Activated naive CD8-positive, alpha-beta T cell treated with anti-CD3 and anti-CD28 coated beads, Interleukin-2, amount 10 ng/mL, durations not matched to agents 7 days and 5 days (primary cell): ENCODE measurements at regions not wholly inside any gene's neighbourhood (a gene's known extent, or its start where the extent isn't known, plus 50 kb on each side); places are given as distances from the start of the nearest gene placed in this dataset.

Experiments
- ATAC-seq: fragments of 150-1000 bp; cut with Tn5 transposase; one replicate; pipeline ENCODE4 v1.10.0; 2021; ENCODE audit warnings: low read depth, moderate library complexity
- POLR2A ChIA-PET: fragments of 350-600 bp; sonication (Branson Sonifier 250); formaldehyde crosslinking; loops from one replicate; lab custom pipeline; 2021; ENCODE audit warnings: antibody characterized with exemption; lab: Charles Lee
- DNase-seq: peaks from one replicate; pipeline ENCODE4 v3.0.0; 2021
- H3K27ac Mint-ChIP-seq: one replicate; pipeline ENCODE4 v1.8.0; 2022; ENCODE audit warnings: mild to moderate bottlenecking, mixed read lengths
- H3K27me3 Mint-ChIP-seq: one replicate; pipeline ENCODE4 v1.8.0; 2022; ENCODE audit warnings: mild to moderate bottlenecking, moderate library complexity, mixed read lengths
- H3K36me3 Mint-ChIP-seq: one replicate; pipeline ENCODE4 v1.8.0; 2021; ENCODE audit warnings: mild to moderate bottlenecking, mixed read lengths
- H3K4me1 Mint-ChIP-seq: one replicate; pipeline ENCODE4 v1.8.0; 2021; ENCODE audit warnings: mixed read lengths
- H3K4me3 Mint-ChIP-seq: one replicate; pipeline ENCODE4 v1.8.0; 2022; ENCODE audit warnings: mild to moderate bottlenecking, moderate library complexity, mixed read lengths
- H3K9me3 Mint-ChIP-seq: one replicate; pipeline ENCODE4 v1.8.0; 2021; ENCODE audit warnings: mixed read lengths

DNA sequence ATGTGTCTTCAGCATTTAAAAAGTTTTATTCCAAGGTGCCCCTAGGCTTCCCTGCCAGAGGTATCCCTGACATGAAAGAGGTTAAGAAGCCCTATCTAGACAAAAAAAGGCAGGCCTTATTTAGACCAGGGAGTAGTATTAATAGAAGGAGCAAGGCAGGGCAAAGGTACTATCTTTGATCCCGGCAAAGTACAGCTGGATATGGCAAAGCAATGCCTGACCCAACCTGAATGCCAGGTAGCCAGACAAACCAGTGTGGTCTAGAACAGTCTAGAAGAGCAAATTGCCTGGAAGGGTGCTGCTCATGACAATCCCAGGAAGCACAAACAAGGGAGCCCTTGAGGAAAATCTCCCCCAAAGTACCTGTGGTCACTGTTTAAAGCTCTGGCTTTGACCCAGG, 62.6 kb upstream of the SYT13 start:
- Mint-ChIP-seq H3K9me3 (peaks cover 3% of the 10 kb centered on the region), H3K4me1 (no peaks in the 10 kb centered on the region), H3K27me3 (peaks cover 10% of the 10 kb centered on the region), H3K4me3 (no peak overlapping the region), H3K36me3 (no peaks in the 10 kb centered on the region), H3K27ac (no peak overlapping the region)
- no peak for ATAC-seq
- POLR2A ChIA-PET = no interaction called here
- DNase-seq = no peak

DNA sequence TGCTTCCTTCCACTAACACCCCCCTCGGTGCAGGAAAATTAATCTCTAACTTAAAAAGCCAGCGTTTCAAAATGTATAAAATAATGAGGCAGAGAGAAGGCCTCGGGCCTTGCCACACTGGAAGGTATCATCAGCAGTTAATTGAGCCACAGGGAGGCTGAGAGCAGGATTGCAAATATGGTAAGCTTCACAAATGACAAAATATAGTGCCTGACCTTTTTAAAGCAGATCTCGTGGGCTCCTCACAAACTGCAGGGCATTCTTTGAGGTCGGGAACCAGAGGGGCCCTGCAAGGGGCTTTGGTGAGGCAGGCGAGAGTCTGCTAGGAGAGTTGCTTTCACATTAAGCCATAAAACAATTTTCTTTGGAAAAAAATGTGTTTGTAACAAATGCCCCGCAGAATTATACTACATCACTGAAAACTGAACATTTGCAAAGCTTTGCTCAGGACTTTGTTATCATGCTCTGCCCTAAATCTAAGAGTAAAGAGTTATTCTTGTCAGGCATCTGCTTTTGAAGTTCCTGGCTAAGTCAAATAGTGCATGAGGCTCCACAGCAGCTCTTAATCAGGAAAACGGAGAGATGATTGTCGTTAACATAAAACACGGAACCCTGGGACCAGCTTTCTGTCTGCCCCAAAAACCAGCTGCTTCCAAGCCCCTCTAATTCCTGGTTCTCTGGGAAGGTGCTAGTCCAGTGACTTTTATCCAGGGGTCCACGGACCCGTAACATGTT, 61.4 kb upstream of the SYT13 start:
- Mint-ChIP-seq H3K4me1 (no peaks in the 10 kb centered on the region), H3K4me3 (no peak overlapping the region), H3K36me3 (no peaks in the 10 kb centered on the region), H3K27ac (no peak overlapping the region), H3K27me3 (peaks cover 13% of the 10 kb centered on the region), H3K9me3 (no peaks in the 10 kb centered on the region)
- POLR2A ChIA-PET = no interaction called here
- ATAC-seq = no peak
- DNase-seq = no peak

DNA sequence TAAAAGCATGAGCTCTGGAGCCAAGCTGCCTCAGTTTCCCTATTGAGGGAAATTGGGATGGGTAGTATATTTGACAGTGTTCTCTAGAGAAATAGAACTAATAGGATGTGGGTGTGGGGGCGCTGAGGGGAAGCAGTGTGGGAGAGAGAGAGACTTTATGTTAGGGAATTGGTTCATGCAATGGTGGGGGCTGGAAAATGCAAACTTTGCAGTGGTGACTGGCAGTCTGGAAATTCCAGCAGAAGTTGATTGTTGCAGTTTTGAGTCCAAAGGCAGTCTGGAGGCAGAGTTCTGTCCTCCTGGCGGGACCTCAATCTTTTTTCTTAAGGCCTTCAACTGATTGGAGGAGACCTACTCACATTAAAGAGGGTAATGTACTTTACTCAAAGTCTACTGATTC, 59.4 kb upstream of the SYT13 start:
- POLR2A ChIA-PET = no interaction called here
- DNase-seq (no peak), ATAC-seq (no peak)
- H3K9me3 Mint-ChIP-seq = no peaks in the 10 kb centered on the region
- no peak overlapping the region for H3K4me3 Mint-ChIP-seq
- H3K4me1 Mint-ChIP-seq = no peaks in the 10 kb centered on the region
- H3K27me3 Mint-ChIP-seq = peaks cover 12% of the 10 kb centered on the region
- H3K27ac Mint-ChIP-seq = no peak overlapping the region
- no peaks in the 10 kb centered on the region for H3K36me3 Mint-ChIP-seq

DNA sequence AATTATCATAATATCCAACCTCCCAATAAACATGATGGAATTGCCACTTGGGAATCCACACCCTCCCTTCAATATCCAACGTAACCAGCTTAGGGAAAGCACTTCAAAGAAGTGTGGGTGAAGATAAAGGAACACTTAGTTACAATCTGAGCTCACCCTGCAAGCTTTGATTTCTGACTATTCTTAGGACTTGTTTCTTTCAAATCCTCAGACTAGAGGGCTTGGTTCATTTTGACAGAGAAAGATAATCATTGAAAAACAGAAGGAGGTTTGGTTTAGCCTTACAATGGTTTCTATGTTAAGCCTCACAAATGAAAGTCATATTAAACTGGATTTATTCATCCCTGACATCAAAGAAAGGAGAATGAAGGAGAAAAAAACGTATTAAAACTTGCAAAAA, 57.9 kb upstream of the SYT13 start:
- Mint-ChIP-seq H3K4me3 (no peak overlapping the region), H3K4me1 (peaks cover 7% of the 10 kb centered on the region), H3K27me3 (peaks cover 12% of the 10 kb centered on the region), H3K9me3 (no peaks in the 10 kb centered on the region), H3K36me3 (no peaks in the 10 kb centered on the region), H3K27ac (no peak overlapping the region)
- DNase-seq (no peak), ATAC-seq (no peak)
- POLR2A ChIA-PET = no interaction called here

DNA sequence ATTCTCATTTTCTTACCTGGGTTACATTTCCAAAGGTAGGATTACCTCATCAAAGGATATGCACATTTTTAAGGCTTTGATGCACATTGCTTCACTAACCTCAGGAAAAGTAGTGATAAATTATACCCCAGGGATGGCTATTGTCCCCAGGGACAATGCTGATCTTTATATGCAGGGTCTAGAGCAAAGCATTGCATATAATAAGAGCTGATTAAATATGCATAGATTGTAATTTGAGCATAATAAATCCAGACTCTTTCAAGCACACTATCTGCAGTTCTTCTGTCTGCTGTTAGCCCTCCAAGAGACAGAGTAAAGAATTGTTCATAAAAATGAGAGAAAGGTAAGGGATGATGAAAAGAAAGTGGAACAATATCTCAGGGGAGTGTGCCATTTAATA, 57.3 kb upstream of the SYT13 start:
- no peak for ATAC-seq
- POLR2A ChIA-PET = no interaction called here
- Mint-ChIP-seq H3K4me1 (peaks cover 7% of the 10 kb centered on the region), H3K27ac (no peak overlapping the region), H3K4me3 (no peak overlapping the region), H3K36me3 (no peaks in the 10 kb centered on the region), H3K9me3 (no peaks in the 10 kb centered on the region), H3K27me3 (peaks cover 12% of the 10 kb centered on the region)
- DNase-seq = no peak

DNA sequence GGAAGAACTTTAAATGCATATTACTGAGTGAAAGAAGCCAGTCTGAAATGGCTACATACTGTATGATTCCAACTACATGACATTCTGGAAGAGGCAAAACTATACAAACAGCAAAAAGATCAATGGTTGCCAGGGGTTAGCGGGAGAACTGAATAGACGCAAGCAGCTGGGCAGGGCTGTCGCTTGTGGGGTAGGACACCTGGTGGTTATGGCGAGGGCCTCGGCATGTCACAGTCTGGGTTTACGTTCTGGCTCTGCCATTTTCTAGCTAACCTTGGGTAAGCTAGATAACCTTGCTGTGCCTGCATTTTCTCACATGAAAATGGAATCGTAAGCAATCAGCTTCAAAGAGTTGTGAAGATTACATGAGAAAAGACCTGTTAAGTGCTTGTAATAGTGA, 55.2 kb upstream of the SYT13 start:
- Mint-ChIP-seq H3K27ac (no peak overlapping the region), H3K9me3 (no peaks in the 10 kb centered on the region), H3K4me3 (no peak overlapping the region), H3K4me1 (peaks cover 7% of the 10 kb centered on the region), H3K27me3 (peaks cover 10% of the 10 kb centered on the region), H3K36me3 (no peaks in the 10 kb centered on the region)
- DNase-seq (no peak), ATAC-seq (no peak)
- POLR2A ChIA-PET = no interaction called here

DNA sequence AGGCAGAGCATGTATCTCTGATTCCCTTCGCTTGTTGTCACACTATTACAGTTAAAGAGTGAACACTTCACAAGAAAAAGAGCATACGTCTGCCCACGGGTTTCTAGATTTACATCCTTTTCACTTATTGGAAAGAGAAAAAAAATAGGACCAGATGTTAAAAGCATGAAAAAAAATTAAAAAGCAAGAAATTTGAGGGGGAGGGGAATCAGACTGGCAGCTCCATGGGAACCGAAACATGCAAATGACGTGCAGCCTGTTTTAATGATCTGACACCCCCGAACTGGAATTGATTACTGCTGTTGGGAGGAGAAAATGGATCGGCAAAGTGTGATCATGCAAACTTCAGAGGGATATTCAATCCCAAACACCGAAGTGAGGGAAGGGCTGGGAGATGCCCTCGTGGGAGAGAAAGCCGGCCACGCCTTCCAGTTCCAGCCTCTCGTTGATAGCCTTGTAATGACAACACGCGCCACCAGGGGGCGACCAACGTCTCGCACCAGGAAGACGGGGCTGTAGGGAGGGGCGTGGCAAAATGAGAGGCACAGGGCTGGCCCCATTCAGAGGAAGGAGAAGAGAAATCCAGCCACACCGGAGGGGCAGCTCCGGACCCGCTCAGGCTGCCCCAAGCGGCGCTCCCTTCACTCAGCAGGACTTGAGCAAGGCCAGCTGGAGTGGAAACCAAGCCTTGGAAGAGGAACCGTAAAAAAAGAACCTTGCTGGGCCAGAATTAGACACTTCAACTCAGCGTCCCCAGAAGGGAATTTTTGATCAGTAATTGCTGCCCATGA, 53.8 kb upstream of the SYT13 start:
- Mint-ChIP-seq H3K36me3 (no peaks in the 10 kb centered on the region), H3K27me3 (peaks cover 10% of the 10 kb centered on the region), H3K4me3 (peak overlapping the region; percentile 75), H3K27ac (peak overlapping the region; percentile 44), H3K9me3 (no peaks in the 10 kb centered on the region), H3K4me1 (peaks cover 7% of the 10 kb centered on the region)
- POLR2A ChIA-PET = no interaction called here
- ATAC-seq (peak; percentile 98), DNase-seq (peak; percentile 91)

DNA sequence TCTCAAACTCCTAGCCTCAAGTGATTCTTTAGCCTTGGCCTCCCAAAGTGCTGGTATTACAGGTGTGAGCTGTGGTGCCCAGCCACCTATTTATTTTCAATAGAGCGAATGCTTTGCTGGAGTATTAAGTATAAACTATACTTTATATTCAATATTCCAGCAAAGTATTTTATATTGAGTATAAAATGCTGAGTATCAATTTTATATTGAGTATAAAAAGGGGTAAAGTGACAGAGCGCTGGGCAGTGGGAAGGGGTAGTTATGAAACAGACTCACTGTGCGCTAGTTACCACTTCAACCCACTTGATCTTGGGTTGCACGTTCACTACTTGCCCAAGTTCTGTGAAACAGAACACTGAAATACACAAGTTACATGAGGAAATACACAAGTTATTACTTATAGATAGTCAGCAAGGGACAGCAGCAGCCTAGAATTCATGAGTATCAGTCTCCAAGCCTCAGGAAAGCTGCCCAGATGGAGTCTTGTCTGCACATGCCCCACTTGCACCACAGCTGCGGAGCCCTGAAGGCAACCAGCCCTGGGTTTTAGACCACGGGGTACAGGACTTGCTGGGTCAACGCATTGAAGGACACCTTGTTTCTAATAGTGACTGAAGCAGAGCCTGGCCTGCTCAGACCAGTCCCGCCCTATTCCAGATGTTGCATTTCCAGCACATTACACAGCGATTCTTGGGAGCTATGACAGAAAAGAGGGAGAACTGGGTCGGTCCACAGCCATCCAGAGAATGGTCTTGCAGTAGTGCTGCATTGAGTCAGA, 51.6 kb upstream of the SYT13 start:
- Mint-ChIP-seq H3K36me3 (no peaks in the 10 kb centered on the region), H3K9me3 (no peaks in the 10 kb centered on the region), H3K4me3 (no peak overlapping the region), H3K27ac (no peak overlapping the region), H3K27me3 (peaks cover 8% of the 10 kb centered on the region), H3K4me1 (peaks cover 7% of the 10 kb centered on the region)
- POLR2A ChIA-PET = no interaction called here
- DNase-seq (no peak), ATAC-seq (no peak)

DNA sequence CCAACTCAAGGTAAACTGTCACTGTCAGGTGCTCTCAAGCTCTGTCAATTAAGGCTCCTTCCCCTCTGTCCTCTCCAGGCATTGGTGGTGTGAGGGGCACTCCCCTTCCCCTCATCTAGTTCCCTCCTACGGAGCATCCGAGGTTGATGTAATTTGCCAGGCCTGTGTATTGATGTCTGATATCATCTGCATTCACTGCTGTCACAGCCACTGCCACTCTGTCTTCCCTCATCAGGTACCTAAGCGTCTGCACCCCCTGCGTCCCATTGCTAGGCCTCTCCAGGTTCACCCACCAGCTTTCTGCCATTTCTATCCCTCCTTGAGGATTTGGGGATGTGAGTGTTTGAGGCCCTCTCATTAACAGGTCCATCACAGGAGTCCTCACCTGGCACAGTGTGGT, 50.0 kb upstream of the SYT13 start:
- POLR2A ChIA-PET = no interaction called here
- no peak for DNase-seq
- Mint-ChIP-seq H3K27me3 (peaks cover 2% of the 10 kb centered on the region), H3K4me1 (peaks cover 7% of the 10 kb centered on the region), H3K9me3 (no peaks in the 10 kb centered on the region), H3K27ac (no peak overlapping the region), H3K36me3 (no peaks in the 10 kb centered on the region), H3K4me3 (no peak overlapping the region)
- ATAC-seq = no peak
